GM12873 (cell line): ENCODE measurements at regions not wholly inside any gene's neighbourhood (a gene's known extent, or its start where the extent isn't known, plus 50 kb on each side); places are given as distances from the start of the nearest gene placed in this dataset.

ENCODE experiments used
- TF ChIP-seq, protein P1 (sequence below): IDR thresholded peaks from 2 replicates; pipeline ENCODE4 v1.5.1; 2012; ENCODE audit warnings: low read depth, mild to moderate bottlenecking, moderate library complexity, low read length, control low read depth; ENCODE audit not compliant: insufficient read depth; ENCODE audit errors: missing control alignments

GRCh38 chr18:39198376-39198775, 1632.8 kb upstream of the CELF4 start:
- TF ChIP-seq, protein P1, sequence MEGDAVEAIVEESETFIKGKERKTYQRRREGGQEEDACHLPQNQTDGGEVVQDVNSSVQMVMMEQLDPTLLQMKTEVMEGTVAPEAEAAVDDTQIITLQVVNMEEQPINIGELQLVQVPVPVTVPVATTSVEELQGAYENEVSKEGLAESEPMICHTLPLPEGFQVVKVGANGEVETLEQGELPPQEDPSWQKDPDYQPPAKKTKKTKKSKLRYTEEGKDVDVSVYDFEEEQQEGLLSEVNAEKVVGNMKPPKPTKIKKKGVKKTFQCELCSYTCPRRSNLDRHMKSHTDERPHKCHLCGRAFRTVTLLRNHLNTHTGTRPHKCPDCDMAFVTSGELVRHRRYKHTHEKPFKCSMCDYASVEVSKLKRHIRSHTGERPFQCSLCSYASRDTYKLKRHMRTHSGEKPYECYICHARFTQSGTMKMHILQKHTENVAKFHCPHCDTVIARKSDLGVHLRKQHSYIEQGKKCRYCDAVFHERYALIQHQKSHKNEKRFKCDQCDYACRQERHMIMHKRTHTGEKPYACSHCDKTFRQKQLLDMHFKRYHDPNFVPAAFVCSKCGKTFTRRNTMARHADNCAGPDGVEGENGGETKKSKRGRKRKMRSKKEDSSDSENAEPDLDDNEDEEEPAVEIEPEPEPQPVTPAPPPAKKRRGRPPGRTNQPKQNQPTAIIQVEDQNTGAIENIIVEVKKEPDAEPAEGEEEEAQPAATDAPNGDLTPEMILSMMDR, result no peak

DNA sequence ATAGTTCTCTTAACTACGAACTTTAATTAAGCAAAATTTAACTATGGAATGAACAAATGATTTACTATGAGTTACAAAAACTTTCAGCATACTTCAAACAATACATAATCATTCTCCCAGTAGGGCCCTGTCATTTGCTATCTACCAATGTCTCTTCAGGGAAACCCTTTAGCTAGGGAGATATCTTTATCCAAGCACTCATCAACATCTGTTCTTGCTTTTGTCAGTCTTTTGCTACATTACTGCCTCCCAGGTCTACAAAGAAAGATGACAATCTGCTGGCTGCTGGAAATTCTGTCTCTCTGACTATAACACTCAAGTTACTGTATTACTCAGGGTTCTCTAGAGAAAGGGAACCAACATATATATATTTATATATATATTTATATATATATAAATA, 1626.3 kb upstream of the CELF4 start:
- TF ChIP-seq, protein P1, result no peak

DNA sequence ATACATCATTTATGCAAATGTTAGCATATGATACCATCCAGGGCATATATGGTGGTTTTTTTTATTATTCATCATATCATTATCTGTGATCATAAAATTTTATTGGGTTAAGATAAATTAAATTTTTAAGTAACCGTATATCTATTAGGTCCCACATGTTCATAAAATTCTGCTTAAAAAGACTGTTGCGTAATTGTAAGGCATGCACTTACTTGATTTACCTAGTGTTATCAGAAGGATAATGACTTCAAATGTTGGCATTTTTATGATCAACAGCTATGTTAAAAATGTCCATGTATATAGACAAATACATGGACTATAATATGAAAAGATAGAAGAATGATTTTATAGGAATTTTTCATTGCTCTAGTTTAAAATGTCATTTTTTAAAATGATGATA, 1625.5 kb upstream of the CELF4 start:
- TF ChIP-seq, protein P1, result no peak

- TF ChIP-seq, protein P1, result no peak
These were observed 1624.9 kb upstream of the CELF4 start for GRCh38 chr18:39190508-39190907.

DNA sequence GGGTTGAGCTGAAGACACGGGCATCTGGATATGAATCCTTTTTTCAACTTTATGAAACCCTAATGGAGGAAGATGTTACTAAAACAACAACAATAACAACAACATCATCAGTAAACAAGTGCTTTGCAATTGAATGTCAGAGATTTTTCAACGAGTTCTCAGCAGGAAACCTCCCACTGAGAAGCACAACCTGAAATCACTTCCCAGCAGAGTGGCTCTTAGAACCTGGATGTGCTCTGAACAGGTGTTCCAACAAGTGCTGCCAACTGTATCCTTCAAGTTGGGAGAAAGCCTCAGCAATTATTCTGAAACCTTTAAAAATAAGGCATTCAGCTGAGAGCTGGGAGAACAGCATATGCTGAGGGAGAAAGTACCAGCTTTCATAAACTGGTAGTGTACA, 1622.7 kb upstream of the CELF4 start:
- TF ChIP-seq, protein P1, result no peak

- TF ChIP-seq, protein P1, result no peak
These were observed 1620.4 kb upstream of the CELF4 start for GRCh38 chr18:39186008-39186407.

DNA sequence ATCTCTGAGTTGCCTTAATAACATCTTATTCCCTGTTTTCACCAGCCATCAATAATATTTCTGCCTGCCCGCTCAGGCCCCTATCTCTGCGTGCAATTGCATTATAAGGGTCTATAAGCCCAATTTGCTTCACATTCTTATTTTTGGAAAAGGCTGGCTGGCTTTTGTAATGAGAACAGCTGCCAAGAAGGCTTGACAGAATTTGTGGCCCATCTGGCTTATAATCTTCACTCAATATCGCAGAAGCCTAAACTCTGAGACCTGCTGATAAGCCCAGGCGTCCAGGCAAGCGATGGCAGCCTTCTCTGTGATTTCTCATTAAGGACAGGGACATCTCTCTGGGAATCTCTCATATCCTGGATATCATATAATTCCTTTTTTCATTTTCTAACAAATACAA, 1618.6 kb upstream of the CELF4 start:
- TF ChIP-seq, protein P1, result no peak
